ENCODE measurements at regions not wholly inside any gene's neighbourhood (a gene's known extent, or its start where the extent isn't known, plus 50 kb on each side); places are given as distances from the start of the nearest gene placed in this dataset.

- 84% methylated on average over 5 of the region's 5 CpGs; no CpG with 5 or more reads in 1 of the 2 donors for WGBS, 2 donors (ENCODE audit: low coverage in 1 of 2)
- H3K4me3 ChIP-seq = no peak overlapping the region
- no peak for TF ChIP-seq POLR2AphosphoS5 (IDR thresholded peaks at IDR 0.05)
- H3K36me3 ChIP-seq = no peaks in the 10 kb centered on the region
- H3K9me3 ChIP-seq = no peaks in the 10 kb centered on the region
- no peaks in the 10 kb centered on the region for H3K27me3 ChIP-seq
- no peaks in the 10 kb centered on the region for H3K4me1 ChIP-seq
- no peak for DNase-seq
- intact Hi-C loops (cut with DNase I; ENCODE audit: low total_unique reads) = no loop called here
- in situ Hi-C loops (cut with MboI; ENCODE audit: low pct_ligation_motif_present in 1 of 4, low pct_unique_long_range_greater_than_20kb in 1 of 4, low sequenced_read_pairs in 3 of 4) = no loop called here
- H3K27ac ChIP-seq = no peak overlapping the region
Observed at GRCh38 chrX:39402158-39402557, 600.9 kb downstream of the MID1IP1 start.

- intact Hi-C loops (cut with DNase I; ENCODE audit: low total_unique reads) (no loop called here), in situ Hi-C loops (cut with MboI; ENCODE audit: low pct_ligation_motif_present in 1 of 4, low pct_unique_long_range_greater_than_20kb in 1 of 4, low sequenced_read_pairs in 3 of 4) (no loop called here)
- H3K27ac ChIP-seq = no peak overlapping the region
- DNase-seq = no peak
- H3K4me3 ChIP-seq = no peak overlapping the region
- TF ChIP-seq CTCF (IDR thresholded peaks at IDR 0.05) = no peak
- no peaks in the 10 kb centered on the region for H3K27me3 ChIP-seq
- WGBS, 2 donors (ENCODE audit: low coverage in 1 of 2) = 71% methylated on average over 2 of the region's 2 CpGs; no CpG with 5 or more reads in 1 of the 2 donors
- H3K36me3 ChIP-seq = no peaks in the 10 kb centered on the region
- no peaks in the 10 kb centered on the region for H3K9me3 ChIP-seq
- no peaks in the 10 kb centered on the region for H3K4me1 ChIP-seq
Observed at GRCh38 chrX:39406799-39407198, 605.5 kb downstream of the MID1IP1 start.

GRCh38 chrX:39409246-39409917, 608.1 kb downstream of the MID1IP1 start:
- no peaks in the 10 kb centered on the region for H3K4me1 ChIP-seq
- no peak for DNase-seq
- no peaks in the 10 kb centered on the region for H3K27me3 ChIP-seq
- H3K4me3 ChIP-seq = no peak overlapping the region
- H3K36me3 ChIP-seq = no peaks in the 10 kb centered on the region
- intact Hi-C loops (cut with DNase I; ENCODE audit: low total_unique reads) = no loop called here
- no peak overlapping the region for H3K27ac ChIP-seq
- H3K9me3 ChIP-seq = no peaks in the 10 kb centered on the region
- 77% methylated on average over 6 of the region's 6 CpGs; no CpG with 5 or more reads in 1 of the 2 donors for WGBS, 2 donors (ENCODE audit: low coverage in 1 of 2)
- in situ Hi-C loops (cut with MboI; ENCODE audit: low pct_ligation_motif_present in 1 of 4, low pct_unique_long_range_greater_than_20kb in 1 of 4, low sequenced_read_pairs in 3 of 4) = no loop called here
- TF ChIP-seq POLR2A (IDR thresholded peaks at IDR 0.05) (no peak), CTCF (IDR thresholded peaks at IDR 0.05) (no peak), POLR2AphosphoS5 (IDR thresholded peaks at IDR 0.05) (no peak), EP300 (IDR thresholded peaks at IDR 0.05; ENCODE audit: low read depth) (no peak)

- no peak for DNase-seq
- H3K9me3 ChIP-seq = no peaks in the 10 kb centered on the region
- H3K27ac ChIP-seq = no peak overlapping the region
- TF ChIP-seq POLR2A (IDR thresholded peaks at IDR 0.05) (no peak), CTCF (IDR thresholded peaks at IDR 0.05) (no peak), EP300 (IDR thresholded peaks at IDR 0.05; ENCODE audit: low read depth) (no peak), POLR2AphosphoS5 (IDR thresholded peaks at IDR 0.05) (no peak)
- in situ Hi-C loops (cut with MboI; ENCODE audit: low pct_ligation_motif_present in 1 of 4, low pct_unique_long_range_greater_than_20kb in 1 of 4, low sequenced_read_pairs in 3 of 4) = no loop called here
- H3K36me3 ChIP-seq = no peaks in the 10 kb centered on the region
- intact Hi-C loops (cut with DNase I; ENCODE audit: low total_unique reads) = no loop called here
- H3K27me3 ChIP-seq = no peaks in the 10 kb centered on the region
- H3K4me3 ChIP-seq = no peak overlapping the region
- H3K4me1 ChIP-seq = no peaks in the 10 kb centered on the region
- 53 to 63% methylated on average over 2 to 5 of the region's 5 CpGs for WGBS, 2 donors (ENCODE audit: low coverage in 1 of 2)
Observed at GRCh38 chrX:39414290-39414854, 613.1 kb downstream of the MID1IP1 start.

Measured in transverse colon (tissue), 4 donors.